GM23338 (cell line): ENCODE measurements at regions not wholly inside any gene's neighbourhood (a gene's known extent, or its start where the extent isn't known, plus 50 kb on each side); places are given as distances from the start of the nearest gene placed in this dataset.
A peak's percentile ranks its signal among the peaks of the same experiment; 100 is the strongest.

Experiments used
- ATAC-seq: fragments of 200-7000 bp; cut with Tn5 transposase; 3 replicates; pipeline ENCODE4 v1.9.1; 2020
- DNase-seq: peaks from one replicate; pipeline ENCODE4 v3.0.0-alpha.2; 2015; ENCODE audit warnings: low spot score
- H2AFZ ChIP-seq: fragments of 200-600 bp; sonication (generic); 2 replicates; pipeline ENCODE4 v1.8.0; 2016; ENCODE audit warnings: antibody characterized with exemption, mild to moderate bottlenecking, moderate library complexity
- H3F3A ChIP-seq: fragments of 200-600 bp; sonication (generic); replicated peaks from 2 replicates; pipeline ENCODE4 v1.8.0; 2017; ENCODE audit warnings: antibody characterized with exemption, mixed run types, low read depth
- H3K27ac ChIP-seq: fragments of 200-600 bp; sonication (generic); 2 replicates; pipeline ENCODE4 v1.6.1; 2016; ENCODE audit warnings: low read depth
- H3K27me3 ChIP-seq: fragments of 200-600 bp; sonication (generic); 2 replicates; pipeline ENCODE4 v1.8.0; 2016; ENCODE audit warnings: mild to moderate bottlenecking, mixed run types, moderate library complexity; ENCODE audit not compliant: insufficient read depth
- H3K36me3 ChIP-seq: fragments of 200-600 bp; sonication (generic); 2 replicates; pipeline ENCODE4 v1.8.0; 2016; ENCODE audit warnings: mild to moderate bottlenecking; ENCODE audit not compliant: insufficient read depth
- H3K4me1 ChIP-seq: fragments of 200-600 bp; sonication (generic); 2 replicates; pipeline ENCODE4 v1.8.0; 2016; ENCODE audit warnings: mild to moderate bottlenecking, moderate library complexity; ENCODE audit not compliant: insufficient read depth
- H3K4me2 ChIP-seq: fragments of 200-600 bp; sonication (generic); 2 replicates; pipeline ENCODE4 v1.7.1; 2017; ENCODE audit warnings: mixed run types
- H3K4me3 ChIP-seq: fragments of 200-600 bp; sonication (generic); 2 replicates; pipeline ENCODE4 v1.6.1; 2016; ENCODE audit warnings: mixed run types
- H3K79me2 ChIP-seq: fragments of 200-600 bp; sonication (generic); replicated peaks from 2 replicates; pipeline ENCODE4 v1.8.0; 2017; ENCODE audit warnings: mild to moderate bottlenecking; ENCODE audit not compliant: insufficient read depth
- H3K9me2 ChIP-seq: fragments of 200-600 bp; sonication (generic); 2 replicates; pipeline ENCODE4 v1.8.0; 2017; ENCODE audit not compliant: insufficient read depth
- H4K20me1 ChIP-seq: fragments of 200-600 bp; sonication (generic); replicated peaks from 2 replicates; pipeline ENCODE4 v1.8.0; 2017; ENCODE audit warnings: mild to moderate bottlenecking; ENCODE audit not compliant: insufficient read depth
- H3K27ac Mint-ChIP-seq: 2 replicates; pipeline ENCODE4 v1.8.0; 2020; ENCODE audit warnings: inconsistent platforms, mild to moderate bottlenecking, moderate library complexity, mixed read lengths
- H3K27me3 Mint-ChIP-seq: 3 replicates; pipeline ENCODE4 v1.8.0; 2022; ENCODE audit warnings: low read depth, mild to moderate bottlenecking, moderate library complexity, mixed read lengths, inconsistent platforms; ENCODE audit not compliant: insufficient read depth, poor library complexity
- H3K36me3 Mint-ChIP-seq: 3 replicates; pipeline ENCODE4 v1.8.0; 2021; ENCODE audit warnings: low read depth, mild to moderate bottlenecking, inconsistent platforms, moderate library complexity, mixed read lengths
- H3K4me1 Mint-ChIP-seq: 3 replicates; pipeline ENCODE4 v1.8.0; 2020; ENCODE audit warnings: mild to moderate bottlenecking, inconsistent platforms, mixed read lengths
- H3K4me3 Mint-ChIP-seq: 3 replicates; pipeline ENCODE4 v1.8.0; 2021; ENCODE audit warnings: moderate library complexity, mild to moderate bottlenecking, inconsistent platforms, mixed read lengths
- H3K9me3 Mint-ChIP-seq: 3 replicates; pipeline ENCODE4 v1.8.0; 2020; ENCODE audit warnings: moderate library complexity, mild to moderate bottlenecking, inconsistent platforms, mixed read lengths
- CREB1 ChIP-seq: fragments of 250-450 bp; sonication (Bioruptor Pico); IDR thresholded peaks from 2 replicates; pipeline ENCODE4 v1.5.0; 2020; ENCODE audit warnings: low read depth, mild to moderate bottlenecking, moderate library complexity
- EZH2 ChIP-seq: fragments of 200-600 bp; sonication (generic); IDR thresholded peaks from one replicate; pipeline ENCODE4 v1.8.0; 2017; ENCODE audit warnings: antibody characterized with exemption, mild to moderate bottlenecking, low read depth; ENCODE audit not compliant: unreplicated experiment
- EZH2phosphoT487 ChIP-seq: fragments of 200-600 bp; sonication (generic); IDR thresholded peaks from one replicate; pipeline ENCODE4 v1.8.1; 2018; ENCODE audit warnings: antibody characterized with exemption; ENCODE audit not compliant: unreplicated experiment
- JUNB ChIP-seq: IDR thresholded peaks from one replicate; pipeline ENCODE4 v1.6.1; 2016; ENCODE audit warnings: antibody characterized with exemption; ENCODE audit not compliant: unreplicated experiment
- NANOG ChIP-seq: IDR thresholded peaks from 2 replicates; pipeline ENCODE4 v1.6.1; 2016; ENCODE audit warnings: antibody characterized with exemption, borderline replicate concordance
- POLR2AphosphoS5 ChIP-seq: IDR thresholded peaks from 2 replicates; pipeline ENCODE4 v1.6.1; 2016; ENCODE audit warnings: antibody characterized with exemption, low read depth
- STAT1 ChIP-seq: IDR thresholded peaks from one replicate; pipeline ENCODE4 v1.6.1; 2016; ENCODE audit warnings: antibody characterized with exemption; ENCODE audit not compliant: unreplicated experiment
- ZNF114 ChIP-seq: fragments of 250-450 bp; sonication (Bioruptor Pico); IDR thresholded peaks from 2 replicates; pipeline ENCODE4 v1.5.0; 2020; ENCODE audit warnings: mild to moderate bottlenecking, moderate library complexity
- ZNF331 ChIP-seq: fragments of 250-450 bp; sonication (Bioruptor Pico); IDR thresholded peaks from 2 replicates; pipeline ENCODE4 v1.5.0; 2020; ENCODE audit warnings: low read depth, mild to moderate bottlenecking, moderate library complexity
- ZNF462 ChIP-seq: fragments of 250-450 bp; sonication (Bioruptor Pico); IDR thresholded peaks from 2 replicates; pipeline ENCODE4 v1.5.0; 2020; ENCODE audit warnings: mild to moderate bottlenecking, moderate library complexity
- TF ChIP-seq, protein P1 (sequence below): IDR thresholded peaks from 2 replicates; pipeline ENCODE4 v1.6.1; 2016; ENCODE audit warnings: antibody characterized with exemption
- TF ChIP-seq, protein P2 (sequence below), 2 experiments: fragments of 200-600 bp in 1 of 2; sonication (generic) in 1 of 2; conservative IDR thresholded peaks; 2 replicates each; pipeline versions ENCODE4 v1.5.1 to v1.6.1; 2016 to 2017; ENCODE audit warnings: antibody characterized with exemption in 2 of 2, low read depth in 2 of 2, mild to moderate bottlenecking in 2 of 2, moderate library complexity in 1 of 2
- TF ChIP-seq, protein P3 (sequence below): IDR thresholded peaks from one replicate; pipeline ENCODE4 v1.6.1; 2018; ENCODE audit warnings: antibody characterized with exemption; ENCODE audit not compliant: unreplicated experiment

DNA sequence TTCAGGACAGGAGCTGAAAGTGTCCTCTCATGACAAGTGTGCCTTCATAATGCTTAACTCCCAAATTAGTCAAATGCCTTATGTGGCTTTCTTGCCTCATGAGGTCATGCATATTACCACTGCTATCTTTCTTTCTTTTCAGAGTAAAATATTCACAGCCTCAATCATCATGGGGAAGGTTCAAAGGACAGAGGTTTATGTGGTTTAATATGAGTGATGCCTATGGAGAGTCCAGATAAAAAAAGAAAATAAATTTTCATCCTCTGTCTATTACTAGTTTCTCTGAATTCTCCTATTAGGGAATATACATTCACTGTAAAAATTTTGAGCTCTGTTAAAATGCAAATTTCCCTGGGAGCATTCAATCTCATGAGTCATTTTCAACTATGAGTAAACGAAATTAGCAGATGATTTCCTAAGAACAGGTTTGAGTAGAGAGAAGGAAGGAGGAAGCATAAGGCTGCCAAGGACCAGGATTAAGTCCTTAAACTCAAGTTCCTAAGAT, 396.9 kb upstream of the ADGRB3 start:
- Histone ChIP-seq H3F3A (no peaks in the 10 kb centered on the region), H3K36me3 (no peaks in the 10 kb centered on the region), H3K9me2 (no peaks in the 10 kb centered on the region), H3K4me1 (no peaks in the 10 kb centered on the region), H3K27me3 (no peaks in the 10 kb centered on the region), H3K4me2 (no peak overlapping the region), H2AFZ (no peak overlapping the region), H3K4me3 (no peak overlapping the region), H3K79me2 (no peaks in the 10 kb centered on the region), H4K20me1 (no peaks in the 10 kb centered on the region), H3K27ac (no peak overlapping the region)
- Mint-ChIP-seq H3K27ac (peak overlapping the region; percentile 33; the same call in 1 of the 2 replicates), H3K9me3 (no peaks in the 10 kb centered on the region), H3K27me3 (no peaks in the 10 kb centered on the region), H3K4me3 (no peak overlapping the region), H3K36me3 (no peaks in the 10 kb centered on the region), H3K4me1 (peaks cover 11% of the 10 kb centered on the region; the same call in 2 of the 3 replicates)
- DNase-seq = no peak
- TF ChIP-seq ZNF331 (CRISPR knock-in tag) (no peak), ZNF114 (CRISPR knock-in tag) (no peak), STAT1 (no peak), CREB1 (no peak), ZNF462 (CRISPR knock-in tag) (no peak), NANOG (no peak), POLR2AphosphoS5 (no peak), EZH2phosphoT487 (no peak), EZH2 (no peak), JUNB (no peak)
- TF ChIP-seq, protein P1, sequence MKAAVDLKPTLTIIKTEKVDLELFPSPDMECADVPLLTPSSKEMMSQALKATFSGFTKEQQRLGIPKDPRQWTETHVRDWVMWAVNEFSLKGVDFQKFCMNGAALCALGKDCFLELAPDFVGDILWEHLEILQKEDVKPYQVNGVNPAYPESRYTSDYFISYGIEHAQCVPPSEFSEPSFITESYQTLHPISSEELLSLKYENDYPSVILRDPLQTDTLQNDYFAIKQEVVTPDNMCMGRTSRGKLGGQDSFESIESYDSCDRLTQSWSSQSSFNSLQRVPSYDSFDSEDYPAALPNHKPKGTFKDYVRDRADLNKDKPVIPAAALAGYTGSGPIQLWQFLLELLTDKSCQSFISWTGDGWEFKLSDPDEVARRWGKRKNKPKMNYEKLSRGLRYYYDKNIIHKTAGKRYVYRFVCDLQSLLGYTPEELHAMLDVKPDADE = no peak
- TF ChIP-seq, protein P2, sequence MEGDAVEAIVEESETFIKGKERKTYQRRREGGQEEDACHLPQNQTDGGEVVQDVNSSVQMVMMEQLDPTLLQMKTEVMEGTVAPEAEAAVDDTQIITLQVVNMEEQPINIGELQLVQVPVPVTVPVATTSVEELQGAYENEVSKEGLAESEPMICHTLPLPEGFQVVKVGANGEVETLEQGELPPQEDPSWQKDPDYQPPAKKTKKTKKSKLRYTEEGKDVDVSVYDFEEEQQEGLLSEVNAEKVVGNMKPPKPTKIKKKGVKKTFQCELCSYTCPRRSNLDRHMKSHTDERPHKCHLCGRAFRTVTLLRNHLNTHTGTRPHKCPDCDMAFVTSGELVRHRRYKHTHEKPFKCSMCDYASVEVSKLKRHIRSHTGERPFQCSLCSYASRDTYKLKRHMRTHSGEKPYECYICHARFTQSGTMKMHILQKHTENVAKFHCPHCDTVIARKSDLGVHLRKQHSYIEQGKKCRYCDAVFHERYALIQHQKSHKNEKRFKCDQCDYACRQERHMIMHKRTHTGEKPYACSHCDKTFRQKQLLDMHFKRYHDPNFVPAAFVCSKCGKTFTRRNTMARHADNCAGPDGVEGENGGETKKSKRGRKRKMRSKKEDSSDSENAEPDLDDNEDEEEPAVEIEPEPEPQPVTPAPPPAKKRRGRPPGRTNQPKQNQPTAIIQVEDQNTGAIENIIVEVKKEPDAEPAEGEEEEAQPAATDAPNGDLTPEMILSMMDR (conservative IDR thresholded peaks at IDR 0.05; ENCODE audit: low read depth in 2 of 2) = no peak
- TF ChIP-seq, protein P3, sequence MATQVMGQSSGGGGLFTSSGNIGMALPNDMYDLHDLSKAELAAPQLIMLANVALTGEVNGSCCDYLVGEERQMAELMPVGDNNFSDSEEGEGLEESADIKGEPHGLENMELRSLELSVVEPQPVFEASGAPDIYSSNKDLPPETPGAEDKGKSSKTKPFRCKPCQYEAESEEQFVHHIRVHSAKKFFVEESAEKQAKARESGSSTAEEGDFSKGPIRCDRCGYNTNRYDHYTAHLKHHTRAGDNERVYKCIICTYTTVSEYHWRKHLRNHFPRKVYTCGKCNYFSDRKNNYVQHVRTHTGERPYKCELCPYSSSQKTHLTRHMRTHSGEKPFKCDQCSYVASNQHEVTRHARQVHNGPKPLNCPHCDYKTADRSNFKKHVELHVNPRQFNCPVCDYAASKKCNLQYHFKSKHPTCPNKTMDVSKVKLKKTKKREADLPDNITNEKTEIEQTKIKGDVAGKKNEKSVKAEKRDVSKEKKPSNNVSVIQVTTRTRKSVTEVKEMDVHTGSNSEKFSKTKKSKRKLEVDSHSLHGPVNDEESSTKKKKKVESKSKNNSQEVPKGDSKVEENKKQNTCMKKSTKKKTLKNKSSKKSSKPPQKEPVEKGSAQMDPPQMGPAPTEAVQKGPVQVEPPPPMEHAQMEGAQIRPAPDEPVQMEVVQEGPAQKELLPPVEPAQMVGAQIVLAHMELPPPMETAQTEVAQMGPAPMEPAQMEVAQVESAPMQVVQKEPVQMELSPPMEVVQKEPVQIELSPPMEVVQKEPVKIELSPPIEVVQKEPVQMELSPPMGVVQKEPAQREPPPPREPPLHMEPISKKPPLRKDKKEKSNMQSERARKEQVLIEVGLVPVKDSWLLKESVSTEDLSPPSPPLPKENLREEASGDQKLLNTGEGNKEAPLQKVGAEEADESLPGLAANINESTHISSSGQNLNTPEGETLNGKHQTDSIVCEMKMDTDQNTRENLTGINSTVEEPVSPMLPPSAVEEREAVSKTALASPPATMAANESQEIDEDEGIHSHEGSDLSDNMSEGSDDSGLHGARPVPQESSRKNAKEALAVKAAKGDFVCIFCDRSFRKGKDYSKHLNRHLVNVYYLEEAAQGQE = no peak
- ATAC-seq = no peak
